HAP-1 (cell line): ENCODE measurements at regions not wholly inside any gene's neighbourhood (a gene's known extent, or its start where the extent isn't known, plus 50 kb on each side); places are given as distances from the start of the nearest gene placed in this dataset.

ENCODE experiments used
- DNase-seq, 2 experiments: peaks; one replicate each; pipeline ENCODE4 v3.0.0-alpha.2; 2016 to 2020; ENCODE audit warnings: low spot score in 2 of 2
- H3K27me3 ChIP-seq: fragments of 250-450 bp; sonication (Bioruptor Pico); 2 replicates; pipeline ENCODE4 v1.5.1; 2020; ENCODE audit warnings: low read depth, mild to moderate bottlenecking, moderate library complexity
- H3K36me3 ChIP-seq: fragments of 250-450 bp; sonication (Bioruptor Pico); replicated peaks from 2 replicates; pipeline ENCODE4 v1.5.1; 2020; ENCODE audit warnings: mild to moderate bottlenecking
- H3K4me1 ChIP-seq: fragments of 250-450 bp; sonication (Bioruptor Pico); 2 replicates; pipeline ENCODE4 v1.5.1; 2020; ENCODE audit warnings: mild to moderate bottlenecking
- H3K4me3 ChIP-seq: fragments of 250-450 bp; sonication (Bioruptor Pico); 2 replicates; pipeline ENCODE4 v1.5.1; 2020; ENCODE audit warnings: mild to moderate bottlenecking, moderate library complexity
- H3K9me3 ChIP-seq: fragments of 250-450 bp; sonication (Bioruptor Pico); 2 replicates; pipeline ENCODE4 v1.5.1; 2020; ENCODE audit warnings: mild to moderate bottlenecking, moderate library complexity
- in situ Hi-C: fragments of 300-500 bp; cut with MboI; formaldehyde crosslinking; loops from 3 replicates; pipeline ENCODE4 v1.14.3; 2020; ENCODE audit warnings: low sequenced_read_pairs, inconsistent platforms, mixed read lengths

DNA sequence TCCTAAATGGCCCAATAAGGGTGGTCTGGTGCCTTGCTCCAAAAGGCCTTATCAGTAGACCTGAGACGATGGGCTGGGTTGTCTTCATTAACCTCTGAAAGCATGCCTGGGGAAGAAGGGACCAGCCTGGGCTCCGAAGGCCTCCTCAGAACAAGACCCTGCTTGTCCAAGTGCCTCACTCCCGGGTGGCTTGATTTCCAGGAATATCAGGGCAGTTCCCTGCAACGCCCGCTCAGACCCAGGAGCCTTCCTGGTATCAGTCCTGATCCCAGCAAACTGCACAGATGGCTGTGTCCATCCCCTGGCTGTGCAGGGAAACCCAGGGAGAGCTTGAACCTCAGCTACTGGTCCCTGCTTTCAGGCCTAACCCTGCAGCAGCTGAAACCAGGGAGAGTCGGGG is 49.9 kb upstream of the CUX1 start:
- no peak for DNase-seq
- no peaks in the 10 kb centered on the region for H3K9me3 ChIP-seq
- H3K4me1 ChIP-seq = no peaks in the 10 kb centered on the region
- no peaks in the 10 kb centered on the region for H3K36me3 ChIP-seq
- no peaks in the 10 kb centered on the region for H3K27me3 ChIP-seq
- in situ Hi-C loops = no loop called here
- no peak overlapping the region for H3K4me3 ChIP-seq
